Activated CD4-positive, alpha-beta T cell treated with anti-CD3 and anti-CD28 coated beads for 36 hours (primary cell): ENCODE measurements at regions not wholly inside any gene's neighbourhood (a gene's known extent, or its start where the extent isn't known, plus 50 kb on each side); places are given as distances from the start of the nearest gene placed in this dataset.
"Not testable (repeated sequence)": the region's sequence is repeated elsewhere in the genome, so short reads cannot be mapped to it uniquely, and the experiment has no call there.

Experiments used
- ATAC-seq: fragments of 200-7000 bp; cut with Tn5 transposase; one replicate; pipeline ENCODE4 v1.10.0; 2021; ENCODE audit warnings: mild to moderate bottlenecking, moderate library complexity
- CTCF ChIA-PET: fragments of 350-600 bp; sonication (Branson Sonifier 250); formaldehyde crosslinking; loops from one replicate; lab custom pipeline; 2021; ENCODE audit warnings: antibody characterized with exemption; lab: Charles Lee
- POLR2A ChIA-PET: fragments of 350-600 bp; sonication (Branson Sonifier 250); formaldehyde crosslinking; loops from one replicate; lab custom pipeline; 2021; ENCODE audit warnings: antibody characterized with exemption, inconsistent platforms; lab: Charles Lee
- DNase-seq: peaks from one replicate; pipeline ENCODE4 v3.0.0-alpha.2; 2020
- H3K27ac Mint-ChIP-seq: one replicate; pipeline ENCODE4 v1.8.0; 2021; ENCODE audit warnings: mixed read lengths
- H3K27me3 Mint-ChIP-seq: one replicate; pipeline ENCODE4 v1.8.0; 2021; ENCODE audit warnings: mixed read lengths
- H3K36me3 Mint-ChIP-seq: one replicate; pipeline ENCODE4 v1.8.0; 2021; ENCODE audit warnings: low read depth, mixed read lengths
- H3K4me1 Mint-ChIP-seq: one replicate; pipeline ENCODE4 v1.8.0; 2021; ENCODE audit warnings: mixed read lengths
- H3K4me3 Mint-ChIP-seq: one replicate; pipeline ENCODE4 v1.8.0; 2021; ENCODE audit warnings: mild to moderate bottlenecking, moderate library complexity, mixed read lengths
- H3K9me3 Mint-ChIP-seq: one replicate; pipeline ENCODE4 v1.8.0; 2021; ENCODE audit warnings: low read depth, mixed read lengths
- intact Hi-C, 2 experiments: fragments of 100-400 bp; cut with DNase I in 1 of 2; cut with micrococcal nuclease in 1 of 2; formaldehyde crosslinking; loops; one replicate each; pipeline versions ENCODE4 v1.14.2 to v1.15.1; 2022 to 2024; cut with DNase I, micrococcal nuclease

- Mint-ChIP-seq H3K9me3 (no peaks in the 10 kb centered on the region), H3K27ac (no peak overlapping the region), H3K36me3 (no peaks in the 10 kb centered on the region), H3K27me3 (peaks cover 34% of the 10 kb centered on the region), H3K4me1 (peaks cover 10% of the 10 kb centered on the region), H3K4me3 (no peak overlapping the region)
- DNase-seq, result no peak
- ChIA-PET POLR2A (no interaction called here), CTCF (interaction anchor here (0.7 kb wide), 1 partner anchor 11 kb away, joined by 3 read pairs; no protein-coding TSS in a partner anchor)
- intact Hi-C loops, result no loop called here
- no peak for ATAC-seq
Measured at GRCh38 chr1:10945991-10946509, 66.4 kb upstream of the TARDBP start.

- ChIA-PET POLR2A (no interaction called here), CTCF (interaction anchor here (0.5 kb wide), 1 partner anchor 77 kb away, joined by 3 read pairs; no protein-coding TSS in a partner anchor)
- H3K4me3 Mint-ChIP-seq, result no peak overlapping the region
- peaks cover 6% of the 10 kb centered on the region for H3K4me1 Mint-ChIP-seq
- peaks cover 31% of the 10 kb centered on the region for H3K27me3 Mint-ChIP-seq
- no peak overlapping the region for H3K27ac Mint-ChIP-seq
- no peaks in the 10 kb centered on the region for H3K9me3 Mint-ChIP-seq
- no peak for ATAC-seq
- H3K36me3 Mint-ChIP-seq, result no peaks in the 10 kb centered on the region
- DNase-seq, result no peak
- intact Hi-C loops, result no loop called here
Measured at GRCh38 chr1:10947181-10947580, 65.3 kb upstream of the TARDBP start.

GRCh38 chr1:10947691-10948462 is 64.6 kb upstream of the TARDBP start:
- DNase-seq (no peak), ATAC-seq (no peak)
- Mint-ChIP-seq H3K27me3 (peaks cover 26% of the 10 kb centered on the region), H3K27ac (no peak overlapping the region), H3K4me1 (peaks cover 6% of the 10 kb centered on the region), H3K36me3 (no peaks in the 10 kb centered on the region), H3K9me3 (no peaks in the 10 kb centered on the region), H3K4me3 (no peak overlapping the region)
- ChIA-PET POLR2A (no interaction called here), CTCF (interaction anchor here (0.5 to 0.6 kb wide), 2 partner anchors 30 to 76 kb away, joined by 3 read pairs; no protein-coding TSS in a partner anchor)
- intact Hi-C loops, result no loop called here

- DNase-seq, result no peak
- Mint-ChIP-seq H3K9me3 (no peaks in the 10 kb centered on the region), H3K4me3 (no peak overlapping the region), H3K27me3 (peaks cover 21% of the 10 kb centered on the region), H3K27ac (no peak overlapping the region), H3K4me1 (peaks cover 6% of the 10 kb centered on the region), H3K36me3 (no peaks in the 10 kb centered on the region)
- intact Hi-C loops, result no loop called here
- ATAC-seq, result no peak
- ChIA-PET CTCF (no interaction called here), POLR2A (no interaction called here)
Measured at GRCh38 chr1:10948463-10948775, 64.0 kb upstream of the TARDBP start.

- POLR2A ChIA-PET, result no interaction called here
- no peaks in the 10 kb centered on the region for H3K36me3 Mint-ChIP-seq
- H3K4me1 Mint-ChIP-seq, result no peaks in the 10 kb centered on the region
- ATAC-seq (no peak), DNase-seq (no peak)
- H3K27ac Mint-ChIP-seq, result no peak overlapping the region
- no peaks in the 10 kb centered on the region for H3K9me3 Mint-ChIP-seq
- CTCF ChIA-PET, result interaction anchor here (1.2 to 1.3 kb wide), 2 partner anchors 87 to 443 kb away, joined by 3 read pairs; no protein-coding TSS in a partner anchor
- H3K27me3 Mint-ChIP-seq, result peaks cover 3% of the 10 kb centered on the region
- no peak overlapping the region for H3K4me3 Mint-ChIP-seq
- intact Hi-C loops, result no loop called here
Measured at GRCh38 chr1:10950316-10951172, 61.9 kb upstream of the TARDBP start.

GRCh38 chr1:10951298-10951697 is 61.2 kb upstream of the TARDBP start:
- DNase-seq, H3K27ac Mint-ChIP-seq, intact Hi-C loops, H3K4me1 Mint-ChIP-seq, ATAC-seq, H3K27me3 Mint-ChIP-seq, H3K9me3 Mint-ChIP-seq, POLR2A ChIA-PET, H3K36me3 Mint-ChIP-seq, H3K4me3 Mint-ChIP-seq: not testable (repeated sequence)
- CTCF ChIA-PET, result interaction anchor here (1.3 kb wide), 1 partner anchor 444 kb away, joined by 3 read pairs; no protein-coding TSS in a partner anchor

- H3K4me3 Mint-ChIP-seq, result no peak overlapping the region
- H3K4me1 Mint-ChIP-seq, result no peaks in the 10 kb centered on the region
- H3K9me3 Mint-ChIP-seq, result no peaks in the 10 kb centered on the region
- POLR2A ChIA-PET, result no interaction called here
- no peak for ATAC-seq
- no peak overlapping the region for H3K27ac Mint-ChIP-seq
- no peaks in the 10 kb centered on the region for H3K36me3 Mint-ChIP-seq
- CTCF ChIA-PET, result no interaction called here
- DNase-seq, result no peak
- H3K27me3 Mint-ChIP-seq, result no peaks in the 10 kb centered on the region
- intact Hi-C loops, result no loop called here
Measured at GRCh38 chr1:10951961-10952360, 60.5 kb upstream of the TARDBP start.

GRCh38 chr1:10953505-10954193 is 58.8 kb upstream of the TARDBP start:
- H3K4me1 Mint-ChIP-seq, result no peaks in the 10 kb centered on the region
- H3K27me3 Mint-ChIP-seq, result no peaks in the 10 kb centered on the region
- no peak overlapping the region for H3K4me3 Mint-ChIP-seq
- POLR2A ChIA-PET, result no interaction called here
- no peak overlapping the region for H3K27ac Mint-ChIP-seq
- DNase-seq (no peak), ATAC-seq (no peak)
- H3K9me3 Mint-ChIP-seq, result no peaks in the 10 kb centered on the region
- CTCF ChIA-PET, result interaction anchor here (1.0 to 1.1 kb wide), 2 partner anchors 8 to 15 kb away, joined by 3 read pairs; no protein-coding TSS in a partner anchor
- intact Hi-C loops, result no loop called here
- no peaks in the 10 kb centered on the region for H3K36me3 Mint-ChIP-seq

- Mint-ChIP-seq H3K27ac (no peak overlapping the region), H3K4me3 (no peak overlapping the region), H3K36me3 (no peaks in the 10 kb centered on the region), H3K4me1 (peaks cover 2% of the 10 kb centered on the region), H3K9me3 (no peaks in the 10 kb centered on the region), H3K27me3 (peaks cover 6% of the 10 kb centered on the region)
- CTCF ChIA-PET, result interaction anchor here (1.1 kb wide), 1 partner anchor 12 kb away, joined by 3 read pairs; no protein-coding TSS in a partner anchor
- intact Hi-C loops, result loop anchor here in 1 of 2 experiments (5.0 kb wide), 1 partner anchor 70 kb away; no protein-coding TSS in a partner anchor
- no peak for ATAC-seq
- POLR2A ChIA-PET, result no interaction called here
- no peak for DNase-seq
Measured at GRCh38 chr1:10957133-10957532, 55.3 kb upstream of the TARDBP start.

- Mint-ChIP-seq H3K36me3 (no peaks in the 10 kb centered on the region), H3K27me3 (peaks cover 9% of the 10 kb centered on the region), H3K9me3 (no peaks in the 10 kb centered on the region), H3K27ac (no peak overlapping the region), H3K4me3 (no peak overlapping the region), H3K4me1 (peaks cover 2% of the 10 kb centered on the region)
- POLR2A ChIA-PET, result interaction anchor here (0.6 kb wide), 1 partner anchor 1407 kb away, joined by 3 read pairs; no protein-coding TSS in a partner anchor
- no peak for ATAC-seq
- CTCF ChIA-PET, result interaction anchor here (1.0 kb wide), 1 partner anchor 27 kb away, joined by 6 read pairs; no protein-coding TSS in a partner anchor
- intact Hi-C loops, result loop anchor here in 1 of 2 experiments (5.0 kb wide), 1 partner anchor 71 kb away; no protein-coding TSS in a partner anchor
- no peak for DNase-seq
Measured at GRCh38 chr1:10958614-10959013, 53.8 kb upstream of the TARDBP start.
